HG02588 (cell line): ENCODE measurements at regions not wholly inside any gene's neighbourhood (a gene's known extent, or its start where the extent isn't known, plus 50 kb on each side); places are given as distances from the start of the nearest gene placed in this dataset.
"Not testable (repeated sequence)": the region's sequence is repeated elsewhere in the genome, so short reads cannot be mapped to it uniquely, and the experiment has no call there.

ENCODE experiments used
- ATAC-seq: cut with Tn5 transposase; IDR thresholded peaks from one replicate; pipeline ENCODE4 v1.9.1; 2021; ENCODE audit warnings: mild to moderate bottlenecking, moderate library complexity; ENCODE audit not compliant: unreplicated experiment

DNA sequence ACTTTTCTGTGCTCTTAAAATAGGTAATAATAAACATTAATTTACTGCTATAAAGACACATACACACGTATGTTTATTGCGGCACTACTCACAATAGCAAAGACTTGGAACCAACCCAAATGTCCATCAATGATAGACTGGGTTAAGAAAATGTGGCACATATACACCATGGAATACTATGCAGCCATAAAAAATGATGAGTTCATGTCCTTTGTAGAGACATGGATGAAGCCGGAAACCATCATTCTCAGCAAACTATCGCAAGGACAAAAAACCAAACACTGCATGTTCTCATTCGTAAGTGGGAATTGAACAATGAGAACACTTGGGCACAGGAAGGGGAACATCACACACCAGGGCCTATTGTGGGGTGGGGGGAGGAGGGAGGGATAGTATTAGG lies 97.4 kb upstream of the NR5A2 start:
- ATAC-seq: not testable (repeated sequence)

DNA sequence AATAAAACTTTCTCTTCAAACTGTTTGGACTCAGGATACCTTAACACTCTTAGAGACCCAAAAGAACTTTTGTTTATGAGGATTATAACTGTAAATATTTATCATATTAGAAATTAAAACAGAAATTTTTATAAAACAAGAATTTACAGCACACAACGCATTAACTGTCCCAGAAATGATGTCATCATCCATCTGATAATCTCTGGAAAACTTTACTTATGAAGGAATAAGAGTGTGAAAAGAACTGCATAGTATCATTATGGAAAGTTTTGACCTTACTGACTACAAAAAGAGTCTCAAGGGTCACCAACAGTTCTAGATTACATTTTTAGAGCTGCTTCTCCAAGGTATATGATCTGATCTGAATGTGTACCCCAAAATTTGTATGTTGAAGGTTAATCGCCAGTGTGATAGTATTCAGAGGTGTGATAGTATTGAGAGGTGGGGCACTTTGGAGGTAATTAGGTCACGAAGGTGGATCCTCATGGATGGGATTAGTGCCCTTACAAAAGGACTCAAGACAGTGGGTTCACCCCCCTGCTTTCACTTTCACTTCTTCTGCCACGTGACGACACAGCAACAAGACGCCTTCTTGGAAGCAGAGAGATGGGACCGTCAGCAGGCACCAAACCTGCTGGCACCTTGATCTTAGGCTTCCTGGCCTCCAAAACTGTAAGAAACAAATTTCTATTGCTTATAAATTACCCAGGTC lies 95.7 kb upstream of the NR5A2 start:
- ATAC-seq: no peak

DNA sequence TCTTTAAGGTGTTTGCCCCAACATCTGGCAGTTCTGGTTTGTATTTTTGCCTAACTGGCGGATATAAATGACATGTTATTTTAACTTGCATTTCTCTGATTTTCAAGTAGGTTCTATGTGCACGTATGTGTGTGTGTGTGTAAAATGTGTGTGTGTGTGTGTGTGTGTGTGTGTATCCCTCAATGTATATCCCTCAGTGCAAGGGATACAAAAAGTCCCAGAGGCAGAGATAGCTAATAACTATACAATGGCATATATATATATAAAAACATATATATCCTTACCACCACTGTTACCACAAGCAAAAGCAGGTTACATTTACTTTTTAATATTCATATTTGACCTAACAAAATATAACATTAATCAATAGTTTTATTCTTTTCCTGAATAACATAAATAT lies 95.0 kb upstream of the NR5A2 start:
- no peak for ATAC-seq

- ATAC-seq: no peak
These were observed 91.1 kb upstream of the NR5A2 start for GRCh38 chr1:199936441-199936840.

DNA sequence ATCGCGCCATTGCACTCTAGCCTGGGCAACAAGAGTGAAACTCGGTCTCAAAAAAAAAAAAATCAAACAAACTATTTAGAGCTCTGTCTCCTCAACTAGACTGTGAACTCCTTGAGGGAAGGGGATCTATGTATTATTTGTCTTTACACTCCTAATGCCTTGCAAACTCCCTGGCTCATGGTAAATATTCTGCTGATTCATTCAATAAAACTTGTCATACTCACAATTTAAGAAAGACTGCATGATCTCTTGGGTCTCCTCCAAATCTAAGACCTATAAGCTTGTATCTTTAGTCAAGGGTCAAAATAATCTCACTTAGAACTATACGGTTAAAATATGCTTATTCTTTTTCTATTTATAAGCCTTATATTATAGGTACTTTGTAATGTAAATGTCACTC lies 90.3 kb upstream of the NR5A2 start:
- ATAC-seq: no peak

DNA sequence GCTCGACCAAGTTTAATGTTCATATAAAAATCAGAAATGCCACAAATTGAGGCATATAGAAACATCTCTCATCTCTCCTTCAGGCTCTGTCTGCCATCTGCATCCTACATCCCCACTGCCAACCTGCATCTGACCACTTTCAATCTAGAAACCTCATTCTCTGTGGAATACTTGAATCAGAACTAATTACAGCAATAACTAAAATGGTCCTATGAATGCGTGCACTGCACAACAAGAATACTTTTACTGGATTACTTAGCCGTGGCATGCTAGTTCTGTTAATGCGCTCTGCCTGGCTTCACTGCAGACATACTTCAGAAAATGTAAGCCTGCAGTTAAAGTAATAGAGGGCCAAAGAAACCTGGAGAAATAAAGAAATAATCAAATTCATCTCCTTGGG lies 89.8 kb upstream of the NR5A2 start:
- ATAC-seq: no peak

DNA sequence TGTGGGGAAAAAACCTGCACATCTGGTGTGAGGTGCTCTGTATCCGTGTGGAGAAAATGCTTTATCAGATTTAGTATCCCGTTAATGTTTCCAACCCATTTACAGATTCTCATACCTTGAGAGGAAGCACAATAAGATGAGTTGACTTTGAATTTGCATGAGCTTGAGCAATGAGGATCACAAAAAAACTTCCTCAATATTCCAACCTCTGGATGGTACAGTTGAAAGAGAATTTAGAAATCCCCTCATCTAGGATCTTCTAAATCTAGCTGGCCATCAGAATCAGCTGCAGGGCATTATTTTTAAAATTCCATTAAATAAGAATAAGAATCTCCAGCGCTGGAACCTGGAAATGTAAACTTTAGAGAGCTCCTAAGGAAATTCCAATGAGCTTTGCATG lies 82.5 kb upstream of the NR5A2 start:
- no peak for ATAC-seq

GRCh38 chr1:199945591-199945990 lies 81.9 kb upstream of the NR5A2 start:
- ATAC-seq: no peak

DNA sequence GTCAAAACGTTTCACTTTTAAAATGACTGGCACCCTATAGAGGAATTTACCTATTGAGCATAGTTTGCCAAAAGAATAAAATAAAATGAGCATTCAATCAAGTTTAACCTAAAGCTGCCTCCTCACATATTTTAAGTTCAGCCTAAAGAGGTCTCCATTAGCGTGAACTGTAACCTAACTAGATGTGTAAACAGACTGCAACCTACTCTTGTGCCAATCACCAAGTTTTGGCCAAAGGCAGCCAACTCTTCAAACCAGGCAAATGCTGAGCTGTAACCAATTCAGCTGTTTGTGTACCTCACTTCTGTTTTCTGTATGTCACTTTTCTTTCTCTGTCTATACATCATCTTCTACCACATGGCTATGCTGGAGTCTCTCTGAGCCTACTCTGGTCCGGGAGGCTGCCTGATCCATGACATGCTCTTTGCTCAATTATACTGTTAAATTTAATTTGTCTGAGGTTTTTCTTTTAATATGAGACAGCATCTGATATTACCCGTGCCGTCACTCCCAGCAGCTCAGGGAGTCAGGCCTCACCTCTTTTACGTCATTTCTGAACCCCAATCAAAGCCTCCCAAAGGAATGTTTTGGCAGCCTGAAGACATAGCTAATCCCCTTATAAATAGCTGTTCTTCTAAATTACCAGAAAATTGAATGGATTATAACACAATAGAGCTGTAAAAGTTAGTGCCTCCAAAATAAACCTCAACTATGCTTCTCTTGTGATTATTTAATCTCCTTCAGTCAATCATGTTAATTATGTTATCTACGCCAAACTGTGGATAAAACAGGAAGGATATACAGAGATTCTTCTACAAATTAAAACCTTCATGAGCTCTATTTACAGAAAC lies 81.0 kb upstream of the NR5A2 start:
- no peak for ATAC-seq

- no peak for ATAC-seq
These were observed 78.8 kb upstream of the NR5A2 start for GRCh38 chr1:199948587-199949280.

DNA sequence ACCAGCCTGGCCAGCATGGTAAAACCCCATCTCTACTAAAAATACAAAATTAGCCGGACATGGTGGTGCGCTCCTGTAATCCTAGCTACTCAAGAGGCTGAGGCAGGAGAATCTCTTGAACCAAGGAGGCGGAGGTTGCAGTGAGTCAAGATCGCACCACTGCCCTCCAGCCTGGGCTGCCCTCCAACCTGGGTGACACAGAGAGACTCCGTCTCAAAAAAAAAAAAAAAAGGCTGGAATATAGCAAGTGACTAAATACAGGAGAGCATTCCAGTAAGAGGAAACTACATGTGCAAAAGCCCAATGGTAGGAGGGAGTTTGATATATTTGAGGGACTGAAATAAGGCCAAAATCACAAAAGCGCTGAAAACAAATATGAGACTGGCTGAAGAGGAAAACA lies 76.5 kb upstream of the NR5A2 start:
- ATAC-seq: not testable (repeated sequence)

DNA sequence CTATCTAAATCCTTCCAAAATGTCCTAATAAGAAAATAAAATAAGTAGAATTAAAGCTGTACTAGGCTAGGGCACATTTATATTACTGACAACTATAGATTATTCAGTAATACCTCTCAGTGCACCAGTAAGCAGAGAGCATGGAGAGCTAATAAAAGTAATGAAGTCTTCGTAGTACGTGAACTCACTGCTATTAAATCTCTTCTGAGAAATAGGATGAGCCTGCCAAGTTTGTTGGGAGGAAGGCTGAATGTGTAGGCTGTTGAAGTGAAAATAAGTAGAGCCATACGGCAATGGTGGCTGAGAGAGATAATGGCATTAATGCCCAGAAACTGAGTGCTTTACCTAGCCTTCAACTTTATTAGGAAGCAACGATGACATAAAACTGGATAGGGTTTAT lies 73.9 kb upstream of the NR5A2 start:
- no peak for ATAC-seq

- ATAC-seq: no peak
These were observed 72.8 kb upstream of the NR5A2 start for GRCh38 chr1:199954699-199955098.

- ATAC-seq: no peak
These were observed 72.3 kb upstream of the NR5A2 start for GRCh38 chr1:199955235-199955634.

DNA sequence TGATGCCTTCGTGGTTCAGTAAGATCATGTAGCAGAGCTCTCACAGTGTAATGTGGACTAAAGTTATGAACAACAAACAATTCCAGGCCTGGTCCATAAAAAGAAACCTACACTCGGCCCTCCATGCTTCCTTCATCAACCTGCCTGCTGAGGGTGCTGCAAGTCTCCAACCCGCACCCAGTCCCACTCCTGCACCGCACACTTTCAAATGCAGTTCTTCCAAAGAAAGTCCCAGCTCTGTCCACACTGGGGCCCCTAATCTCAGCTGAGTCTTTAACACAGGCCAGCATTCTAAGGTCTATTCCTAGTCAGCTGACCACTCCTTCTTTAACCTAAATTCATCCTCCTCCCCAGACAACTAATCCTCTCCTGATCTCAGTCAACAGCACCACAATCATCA lies 71.5 kb upstream of the NR5A2 start:
- ATAC-seq: no peak

DNA sequence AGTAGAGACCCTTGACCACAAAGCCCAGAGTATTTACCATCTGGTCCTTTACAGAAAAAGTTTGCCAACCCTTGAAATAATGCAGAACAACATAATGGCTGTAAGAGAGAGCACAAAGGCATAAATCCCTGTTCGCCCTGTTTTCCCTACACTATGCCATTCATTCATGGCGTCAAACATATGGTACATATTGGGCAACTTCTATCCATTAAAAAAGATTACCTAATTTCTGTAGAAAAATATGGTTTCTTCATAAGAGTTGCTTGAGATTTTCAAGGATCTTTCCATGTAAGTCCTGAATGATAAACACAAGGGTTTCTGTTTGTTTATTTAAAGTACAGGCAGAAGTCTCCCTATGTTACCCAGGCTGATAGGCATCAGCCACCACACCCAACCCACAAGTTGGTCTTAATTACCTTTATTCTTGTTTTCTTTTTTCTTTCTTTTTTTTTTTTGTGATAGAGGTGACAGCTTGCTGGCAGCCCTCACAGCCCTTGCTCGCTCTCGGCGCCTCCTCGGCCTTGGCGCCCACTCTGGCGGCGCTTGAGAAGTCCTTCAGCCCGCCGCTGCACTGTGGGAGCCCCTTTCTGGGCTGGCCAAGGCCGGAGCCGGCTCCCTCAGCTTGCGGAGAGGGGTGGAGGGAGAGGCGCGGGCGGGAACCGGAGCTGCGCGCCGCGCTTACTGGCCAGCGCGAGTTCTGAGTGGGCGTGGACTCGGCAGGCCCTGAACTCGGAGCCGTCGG lies 68.3 kb upstream of the NR5A2 start:
- ATAC-seq: no peak

- ATAC-seq: no peak
These were observed 67.8 kb upstream of the NR5A2 start for GRCh38 chr1:199959775-199960110.

DNA sequence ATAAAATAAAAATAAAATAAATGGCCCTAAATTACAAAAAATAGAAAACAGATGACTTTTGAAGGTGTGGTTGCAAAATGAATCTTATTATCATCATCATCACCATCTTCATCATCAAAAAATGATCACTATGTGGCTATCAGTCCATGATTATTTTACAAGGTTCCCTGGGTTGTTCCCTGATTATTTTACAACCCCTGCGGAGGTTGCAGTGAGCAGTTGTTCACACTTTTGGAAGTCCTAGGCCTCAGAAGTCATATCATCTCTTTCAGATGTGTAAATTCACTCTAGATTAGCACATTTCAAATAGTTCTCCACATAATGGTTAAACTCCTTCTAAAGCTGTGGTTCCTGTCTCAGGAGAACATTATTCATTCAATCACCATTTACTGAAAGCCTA lies 57.4 kb upstream of the NR5A2 start:
- ATAC-seq: no peak

DNA sequence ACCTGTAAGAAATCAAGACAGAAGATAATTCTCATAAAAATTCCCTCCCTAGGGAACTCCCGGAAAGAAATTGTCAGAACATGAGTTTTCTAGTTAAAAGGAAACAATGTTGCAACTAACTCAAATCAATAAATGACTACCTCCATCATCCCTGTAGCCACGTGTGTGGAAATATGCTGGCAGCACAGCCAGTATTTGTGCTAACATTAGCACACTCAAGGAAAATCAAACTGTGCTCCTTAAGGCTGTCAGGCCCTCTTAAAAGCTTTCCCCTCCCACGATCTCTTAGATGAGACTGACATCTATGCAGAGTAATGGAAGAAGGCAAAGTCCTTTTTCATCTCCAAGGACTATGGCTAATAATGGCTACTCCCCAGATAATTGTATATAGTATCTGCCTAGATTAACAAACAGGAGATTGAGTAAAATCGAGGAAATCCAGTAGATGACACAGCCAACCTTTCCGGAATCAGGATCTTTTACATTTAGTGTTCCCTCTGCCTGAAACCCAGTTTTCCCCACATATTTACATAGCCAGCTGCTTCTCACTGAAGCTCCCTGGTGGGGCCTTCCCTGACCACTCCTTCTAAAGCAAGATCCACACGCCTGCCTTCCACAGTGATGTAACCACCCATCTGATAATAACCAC lies 50.9 kb upstream of the NR5A2 start:
- no peak for ATAC-seq
